ENCODE measurements at regions not wholly inside any gene's neighbourhood (a gene's known extent, or its start where the extent isn't known, plus 50 kb on each side); places are given as distances from the start of the nearest gene placed in this dataset.

DNA sequence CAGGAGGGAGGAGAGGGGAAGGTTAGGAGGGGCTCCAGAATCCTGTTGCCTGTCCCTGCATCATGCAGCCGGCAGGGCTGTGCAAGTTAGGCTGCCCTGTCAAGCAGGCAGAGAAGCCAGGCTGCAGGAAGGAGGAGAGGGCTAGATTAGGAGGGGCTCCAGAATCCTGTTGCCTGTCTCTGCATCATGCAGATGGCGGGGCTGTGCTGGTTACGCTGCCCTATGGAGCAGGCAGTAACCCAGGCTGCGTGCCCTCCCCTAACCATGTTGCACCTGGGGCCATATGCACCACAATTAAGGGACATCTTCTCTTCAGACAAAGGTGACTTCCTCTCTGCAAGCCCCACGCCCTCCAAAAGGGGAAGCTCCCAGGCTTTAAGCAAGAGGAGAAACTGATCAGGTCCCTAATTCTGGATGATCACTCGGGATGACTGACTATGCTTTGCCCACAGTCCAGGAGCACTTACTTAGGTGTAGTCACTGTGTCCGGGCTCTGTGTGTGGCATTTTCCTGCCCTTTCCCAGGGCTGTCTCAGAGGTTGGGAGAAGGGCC, 457.4 kb downstream of the SETD4 start:
- ATAC-seq = no peak
- TF ChIP-seq CSDC2 (CRISPR knock-in tag; IDR thresholded peaks at IDR 0.05) (no peak), ZNF565 (CRISPR knock-in tag; conservative IDR thresholded peaks at IDR 0.05; ENCODE audit: low read depth) (no peak), OSR1 (CRISPR knock-in tag; IDR thresholded peaks at IDR 0.05) (no peak), ZFP30 (CRISPR knock-in tag; IDR thresholded peaks at IDR 0.05) (no peak), ARNTL (CRISPR knock-in tag; IDR thresholded peaks at IDR 0.05; ENCODE audit: borderline replicate concordance, low read depth) (no peak), ZFP3 (CRISPR knock-in tag; IDR thresholded peaks at IDR 0.05) (no peak), ZNF70 (CRISPR knock-in tag; IDR thresholded peaks at IDR 0.05) (no peak), ZC3H10 (CRISPR knock-in tag; IDR thresholded peaks at IDR 0.05) (no peak), PPARA (CRISPR knock-in tag; IDR thresholded peaks at IDR 0.05; ENCODE audit: borderline replicate concordance) (no peak), BACH2 (CRISPR knock-in tag; IDR thresholded peaks at IDR 0.05; ENCODE audit: borderline replicate concordance) (no peak), SNAI2 (CRISPR knock-in tag; IDR thresholded peaks at IDR 0.05) (no peak), TOX (CRISPR knock-in tag; IDR thresholded peaks at IDR 0.05; ENCODE audit: borderline replicate concordance) (no peak), RARB (CRISPR knock-in tag; IDR thresholded peaks at IDR 0.05) (no peak)
- TF ChIP-seq, protein P1, sequence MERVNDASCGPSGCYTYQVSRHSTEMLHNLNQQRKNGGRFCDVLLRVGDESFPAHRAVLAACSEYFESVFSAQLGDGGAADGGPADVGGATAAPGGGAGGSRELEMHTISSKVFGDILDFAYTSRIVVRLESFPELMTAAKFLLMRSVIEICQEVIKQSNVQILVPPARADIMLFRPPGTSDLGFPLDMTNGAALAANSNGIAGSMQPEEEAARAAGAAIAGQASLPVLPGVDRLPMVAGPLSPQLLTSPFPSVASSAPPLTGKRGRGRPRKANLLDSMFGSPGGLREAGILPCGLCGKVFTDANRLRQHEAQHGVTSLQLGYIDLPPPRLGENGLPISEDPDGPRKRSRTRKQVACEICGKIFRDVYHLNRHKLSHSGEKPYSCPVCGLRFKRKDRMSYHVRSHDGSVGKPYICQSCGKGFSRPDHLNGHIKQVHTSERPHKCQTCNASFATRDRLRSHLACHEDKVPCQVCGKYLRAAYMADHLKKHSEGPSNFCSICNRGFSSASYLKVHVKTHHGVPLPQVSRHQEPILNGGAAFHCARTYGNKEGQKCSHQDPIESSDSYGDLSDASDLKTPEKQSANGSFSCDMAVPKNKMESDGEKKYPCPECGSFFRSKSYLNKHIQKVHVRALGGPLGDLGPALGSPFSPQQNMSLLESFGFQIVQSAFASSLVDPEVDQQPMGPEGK (CRISPR knock-in tag; IDR thresholded peaks at IDR 0.05; ENCODE audit: borderline replicate concordance) = no peak
- TF ChIP-seq, protein P2, sequence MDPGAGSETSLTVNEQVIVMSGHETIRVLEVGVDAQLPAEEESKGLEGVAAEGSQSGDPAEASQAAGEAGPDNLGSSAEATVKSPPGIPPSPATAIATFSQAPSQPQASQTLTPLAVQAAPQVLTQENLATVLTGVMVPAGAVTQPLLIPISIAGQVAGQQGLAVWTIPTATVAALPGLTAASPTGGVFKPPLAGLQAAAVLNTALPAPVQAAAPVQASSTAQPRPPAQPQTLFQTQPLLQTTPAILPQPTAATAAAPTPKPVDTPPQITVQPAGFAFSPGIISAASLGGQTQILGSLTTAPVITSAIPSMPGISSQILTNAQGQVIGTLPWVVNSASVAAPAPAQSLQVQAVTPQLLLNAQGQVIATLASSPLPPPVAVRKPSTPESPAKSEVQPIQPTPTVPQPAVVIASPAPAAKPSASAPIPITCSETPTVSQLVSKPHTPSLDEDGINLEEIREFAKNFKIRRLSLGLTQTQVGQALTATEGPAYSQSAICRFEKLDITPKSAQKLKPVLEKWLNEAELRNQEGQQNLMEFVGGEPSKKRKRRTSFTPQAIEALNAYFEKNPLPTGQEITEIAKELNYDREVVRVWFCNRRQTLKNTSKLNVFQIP (CRISPR knock-in tag; IDR thresholded peaks at IDR 0.05; ENCODE audit: borderline replicate concordance, low read depth) = no peak
- TF ChIP-seq, protein P3, sequence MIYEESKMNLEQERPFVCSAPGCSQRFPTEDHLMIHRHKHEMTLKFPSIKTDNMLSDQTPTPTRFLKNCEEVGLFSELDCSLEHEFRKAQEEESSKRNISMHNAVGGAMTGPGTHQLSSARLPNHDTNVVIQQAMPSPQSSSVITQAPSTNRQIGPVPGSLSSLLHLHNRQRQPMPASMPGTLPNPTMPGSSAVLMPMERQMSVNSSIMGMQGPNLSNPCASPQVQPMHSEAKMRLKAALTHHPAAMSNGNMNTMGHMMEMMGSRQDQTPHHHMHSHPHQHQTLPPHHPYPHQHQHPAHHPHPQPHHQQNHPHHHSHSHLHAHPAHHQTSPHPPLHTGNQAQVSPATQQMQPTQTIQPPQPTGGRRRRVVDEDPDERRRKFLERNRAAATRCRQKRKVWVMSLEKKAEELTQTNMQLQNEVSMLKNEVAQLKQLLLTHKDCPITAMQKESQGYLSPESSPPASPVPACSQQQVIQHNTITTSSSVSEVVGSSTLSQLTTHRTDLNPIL (CRISPR knock-in tag; IDR thresholded peaks at IDR 0.05; ENCODE audit: low read depth) = no peak
- TF ChIP-seq, protein P4, sequence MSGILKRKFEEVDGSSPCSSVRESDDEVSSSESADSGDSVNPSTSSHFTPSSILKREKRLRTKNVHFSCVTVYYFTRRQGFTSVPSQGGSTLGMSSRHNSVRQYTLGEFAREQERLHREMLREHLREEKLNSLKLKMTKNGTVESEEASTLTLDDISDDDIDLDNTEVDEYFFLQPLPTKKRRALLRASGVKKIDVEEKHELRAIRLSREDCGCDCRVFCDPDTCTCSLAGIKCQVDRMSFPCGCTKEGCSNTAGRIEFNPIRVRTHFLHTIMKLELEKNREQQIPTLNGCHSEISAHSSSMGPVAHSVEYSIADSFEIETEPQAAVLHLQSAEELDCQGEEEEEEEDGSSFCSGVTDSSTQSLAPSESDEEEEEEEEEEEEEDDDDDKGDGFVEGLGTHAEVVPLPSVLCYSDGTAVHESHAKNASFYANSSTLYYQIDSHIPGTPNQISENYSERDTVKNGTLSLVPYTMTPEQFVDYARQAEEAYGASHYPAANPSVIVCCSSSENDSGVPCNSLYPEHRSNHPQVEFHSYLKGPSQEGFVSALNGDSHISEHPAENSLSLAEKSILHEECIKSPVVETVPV (CRISPR knock-in tag; IDR thresholded peaks at IDR 0.05) = no peak
- TF ChIP-seq, protein P5, sequence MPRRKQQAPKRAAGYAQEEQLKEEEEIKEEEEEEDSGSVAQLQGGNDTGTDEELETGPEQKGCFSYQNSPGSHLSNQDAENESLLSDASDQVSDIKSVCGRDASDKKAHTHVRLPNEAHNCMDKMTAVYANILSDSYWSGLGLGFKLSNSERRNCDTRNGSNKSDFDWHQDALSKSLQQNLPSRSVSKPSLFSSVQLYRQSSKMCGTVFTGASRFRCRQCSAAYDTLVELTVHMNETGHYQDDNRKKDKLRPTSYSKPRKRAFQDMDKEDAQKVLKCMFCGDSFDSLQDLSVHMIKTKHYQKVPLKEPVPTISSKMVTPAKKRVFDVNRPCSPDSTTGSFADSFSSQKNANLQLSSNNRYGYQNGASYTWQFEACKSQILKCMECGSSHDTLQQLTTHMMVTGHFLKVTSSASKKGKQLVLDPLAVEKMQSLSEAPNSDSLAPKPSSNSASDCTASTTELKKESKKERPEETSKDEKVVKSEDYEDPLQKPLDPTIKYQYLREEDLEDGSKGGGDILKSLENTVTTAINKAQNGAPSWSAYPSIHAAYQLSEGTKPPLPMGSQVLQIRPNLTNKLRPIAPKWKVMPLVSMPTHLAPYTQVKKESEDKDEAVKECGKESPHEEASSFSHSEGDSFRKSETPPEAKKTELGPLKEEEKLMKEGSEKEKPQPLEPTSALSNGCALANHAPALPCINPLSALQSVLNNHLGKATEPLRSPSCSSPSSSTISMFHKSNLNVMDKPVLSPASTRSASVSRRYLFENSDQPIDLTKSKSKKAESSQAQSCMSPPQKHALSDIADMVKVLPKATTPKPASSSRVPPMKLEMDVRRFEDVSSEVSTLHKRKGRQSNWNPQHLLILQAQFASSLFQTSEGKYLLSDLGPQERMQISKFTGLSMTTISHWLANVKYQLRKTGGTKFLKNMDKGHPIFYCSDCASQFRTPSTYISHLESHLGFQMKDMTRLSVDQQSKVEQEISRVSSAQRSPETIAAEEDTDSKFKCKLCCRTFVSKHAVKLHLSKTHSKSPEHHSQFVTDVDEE (CRISPR knock-in tag; IDR thresholded peaks at IDR 0.05) = no peak

DNA sequence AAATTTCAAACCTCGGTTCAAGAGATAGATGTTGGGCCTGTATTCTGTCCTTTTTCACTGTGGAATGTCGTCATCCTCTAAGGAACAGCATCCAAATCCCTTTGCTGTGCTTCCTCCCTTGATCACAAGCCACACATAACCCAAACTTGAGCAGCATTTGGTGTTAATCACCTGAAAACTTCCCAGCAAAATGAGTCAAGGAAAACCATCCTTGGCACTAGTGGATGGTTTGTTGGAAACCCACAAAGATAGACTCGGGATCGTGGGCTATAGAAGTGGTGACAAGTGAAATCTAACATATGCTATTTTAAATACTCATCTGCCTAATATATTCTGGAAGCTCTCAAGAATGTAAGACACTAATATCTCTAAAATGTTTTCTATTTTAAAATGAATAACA, 459.1 kb downstream of the SETD4 start:
- TF ChIP-seq ZFP3 (CRISPR knock-in tag; IDR thresholded peaks at IDR 0.05) (no peak), OSR1 (CRISPR knock-in tag; IDR thresholded peaks at IDR 0.05) (no peak), ESRRG (CRISPR knock-in tag; IDR thresholded peaks at IDR 0.05) (no peak), GLIS3 (CRISPR knock-in tag; IDR thresholded peaks at IDR 0.05) (no peak), ZNF565 (CRISPR knock-in tag; conservative IDR thresholded peaks at IDR 0.05; ENCODE audit: low read depth) (no peak), ARNTL (CRISPR knock-in tag; IDR thresholded peaks at IDR 0.05; ENCODE audit: borderline replicate concordance, low read depth) (no peak), ISL1 (CRISPR knock-in tag; IDR thresholded peaks at IDR 0.05) (no peak), PPARA (CRISPR knock-in tag; IDR thresholded peaks at IDR 0.05; ENCODE audit: borderline replicate concordance) (no peak), TOX (CRISPR knock-in tag; IDR thresholded peaks at IDR 0.05; ENCODE audit: borderline replicate concordance) (no peak), ZNF8 (CRISPR knock-in tag; IDR thresholded peaks at IDR 0.05) (no peak), CSDC2 (CRISPR knock-in tag; IDR thresholded peaks at IDR 0.05) (no peak), ZNF70 (CRISPR knock-in tag; IDR thresholded peaks at IDR 0.05) (no peak), ZFP30 (CRISPR knock-in tag; IDR thresholded peaks at IDR 0.05) (no peak), TCF4 (CRISPR knock-in tag; IDR thresholded peaks at IDR 0.05; ENCODE audit: borderline replicate concordance) (no peak), ZC3H10 (CRISPR knock-in tag; IDR thresholded peaks at IDR 0.05) (no peak)
- TF ChIP-seq, protein P3 (CRISPR knock-in tag; IDR thresholded peaks at IDR 0.05; ENCODE audit: low read depth) = no peak
- TF ChIP-seq, protein P4 (CRISPR knock-in tag; IDR thresholded peaks at IDR 0.05) = no peak
- TF ChIP-seq, protein P5 (CRISPR knock-in tag; IDR thresholded peaks at IDR 0.05) = no peak
- no peak for ATAC-seq

Data from SK-N-SH treated with all-trans-retinoic acid at 6 μM for 48 hours (cell line).